ENCODE measurements at regions not wholly inside any gene's neighbourhood (a gene's known extent, or its start where the extent isn't known, plus 50 kb on each side); places are given as distances from the start of the nearest gene placed in this dataset.
"Not testable (repeated sequence)": the region's sequence is repeated elsewhere in the genome, so short reads cannot be mapped to it uniquely, and the experiment has no call there.

- no peak for DNase-seq (ENCODE audit: low read depth)
Observed at GRCh38 chr10:65142641-65143435, 1621.6 kb downstream of the REEP3 start.

DNA sequence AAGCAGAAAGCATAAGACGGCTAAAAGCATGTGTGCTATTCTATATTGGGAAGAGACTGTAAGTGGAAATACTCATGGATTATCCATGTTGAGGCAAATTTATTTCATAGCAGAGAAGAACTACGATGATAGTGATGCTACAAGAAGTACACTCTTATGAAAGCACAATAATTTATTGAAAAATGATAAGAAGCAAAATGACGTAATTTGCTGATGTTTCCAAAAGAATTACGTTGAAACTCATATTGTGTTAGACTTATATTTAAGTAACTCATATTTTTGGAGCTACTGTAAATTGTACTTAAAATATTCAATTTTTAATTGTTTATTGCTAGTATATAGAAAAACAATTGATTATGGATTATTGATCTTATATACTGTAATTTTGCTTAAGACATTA is 1622.5 kb downstream of the REEP3 start:
- no peak for DNase-seq (ENCODE audit: low read depth)

DNA sequence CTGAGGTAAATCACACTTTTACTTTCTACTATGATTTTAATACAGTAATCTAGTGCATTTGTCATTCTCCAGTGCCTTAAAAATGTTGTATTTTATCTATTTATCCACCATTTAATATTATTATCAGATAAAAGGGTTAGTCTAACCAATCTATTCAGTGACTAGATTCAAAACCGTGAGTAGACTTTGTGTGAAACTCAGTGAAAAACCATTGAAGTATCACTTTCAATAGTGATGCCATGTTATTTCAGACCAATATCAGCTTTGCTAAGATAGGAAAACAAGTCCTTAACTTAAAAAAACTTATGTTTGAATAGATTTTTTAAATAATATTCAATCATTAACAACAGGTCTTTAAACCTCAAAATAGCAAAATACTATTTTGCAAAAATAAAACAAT is 1628.7 kb downstream of the REEP3 start:
- no peak for DNase-seq (ENCODE audit: low read depth)

GRCh38 chr10:65166272-65166671 is 1645.1 kb downstream of the REEP3 start:
- DNase-seq (ENCODE audit: low read depth) = no peak

DNA sequence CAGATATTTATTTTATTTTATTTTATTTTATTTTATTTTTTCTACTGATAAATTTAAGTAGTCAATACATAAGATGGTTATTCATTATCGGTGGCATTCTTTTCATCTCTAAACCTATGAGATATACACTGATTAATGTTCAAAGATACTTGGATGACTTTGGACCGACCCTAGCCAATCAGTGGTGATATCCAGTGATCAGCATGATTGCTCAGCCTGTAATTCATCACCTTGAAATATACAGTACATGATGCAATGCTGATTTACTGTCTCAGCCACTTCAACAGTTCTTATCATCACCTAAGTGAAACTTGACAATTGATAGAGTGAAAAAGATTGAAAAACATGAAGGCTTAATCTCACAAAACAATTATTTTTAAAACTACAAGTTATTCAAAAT is 1651.0 kb downstream of the REEP3 start:
- DNase-seq (ENCODE audit: low read depth) = no peak

- no peak for DNase-seq (ENCODE audit: low read depth)
Observed at GRCh38 chr10:65176994-65177393, 1655.8 kb downstream of the REEP3 start.

- DNase-seq (ENCODE audit: low read depth) = no peak
Observed at GRCh38 chr10:65183236-65183635, 1662.0 kb downstream of the REEP3 start.

GRCh38 chr10:65186668-65187067 is 1665.5 kb downstream of the REEP3 start:
- not testable (repeated sequence) for DNase-seq (ENCODE audit: low read depth)

GRCh38 chr10:65194126-65194525 is 1672.9 kb downstream of the REEP3 start:
- no peak for DNase-seq (ENCODE audit: low read depth)

- DNase-seq (ENCODE audit: low read depth) = no peak
Observed at GRCh38 chr10:65194555-65194954, 1673.4 kb downstream of the REEP3 start.

DNA sequence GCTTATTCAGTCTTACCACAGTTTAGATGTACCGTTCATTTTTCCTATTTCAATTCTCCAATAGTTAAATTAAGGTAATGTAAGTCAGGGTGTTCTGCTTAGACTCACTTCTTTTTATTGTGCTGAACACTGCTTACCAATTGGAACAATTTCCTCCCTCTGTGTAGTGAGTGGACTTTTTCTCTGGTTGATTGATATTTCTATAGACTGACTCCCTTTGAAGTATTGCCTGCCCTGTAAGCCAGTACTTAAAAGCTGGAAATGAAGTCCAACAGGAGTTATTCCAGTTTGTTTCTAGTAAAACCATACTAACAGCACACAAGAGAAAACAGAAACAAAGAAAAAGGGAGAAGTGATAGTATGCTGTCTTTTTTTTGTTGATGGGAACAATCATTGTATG is 1674.9 kb downstream of the REEP3 start:
- no peak for DNase-seq (ENCODE audit: low read depth)

DNA sequence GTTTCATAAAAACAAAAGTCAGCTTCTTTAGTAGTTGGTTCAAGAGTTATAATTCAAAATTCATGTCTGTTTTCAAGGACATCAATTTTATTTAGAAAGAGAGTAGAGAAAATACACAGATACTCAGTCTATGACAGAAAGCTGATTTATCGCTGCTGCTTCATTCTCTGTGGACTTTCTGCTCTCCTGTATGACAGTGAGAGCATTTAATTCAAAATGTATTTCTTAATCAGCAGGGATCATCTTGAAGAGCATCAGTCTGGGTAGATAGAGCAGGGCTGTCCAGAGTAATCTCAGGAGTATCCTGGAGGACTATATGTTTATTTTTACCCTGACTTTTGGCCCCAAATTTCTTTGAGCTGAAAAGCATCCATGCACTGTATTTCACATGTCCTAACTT is 1676.7 kb downstream of the REEP3 start:
- DNase-seq (ENCODE audit: low read depth) = no peak

- DNase-seq (ENCODE audit: low read depth) = no peak
Observed at GRCh38 chr10:65201491-65201890, 1680.3 kb downstream of the REEP3 start.

DNA sequence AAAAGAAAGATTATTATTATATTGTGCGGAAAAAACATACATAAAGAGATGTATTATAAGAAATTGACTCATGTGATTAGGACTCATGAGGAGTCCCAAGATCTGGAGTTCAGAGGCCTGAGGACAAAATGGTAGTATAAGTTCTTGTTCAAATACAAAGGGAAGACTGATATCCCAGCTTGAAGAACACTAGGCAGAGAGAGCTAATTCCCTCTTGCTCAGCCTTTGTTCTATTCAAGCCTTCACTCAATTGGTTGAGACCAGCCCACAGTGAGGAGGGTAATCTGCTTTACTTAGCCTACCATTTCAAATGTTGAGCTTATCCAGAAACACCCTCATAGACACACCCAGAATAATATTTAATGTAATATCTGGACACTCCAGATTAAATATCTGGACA is 1683.8 kb downstream of the REEP3 start:
- DNase-seq (ENCODE audit: low read depth) = no peak

GRCh38 chr10:65213170-65213569 is 1692.0 kb downstream of the REEP3 start:
- DNase-seq (ENCODE audit: low read depth) = no peak

DNA sequence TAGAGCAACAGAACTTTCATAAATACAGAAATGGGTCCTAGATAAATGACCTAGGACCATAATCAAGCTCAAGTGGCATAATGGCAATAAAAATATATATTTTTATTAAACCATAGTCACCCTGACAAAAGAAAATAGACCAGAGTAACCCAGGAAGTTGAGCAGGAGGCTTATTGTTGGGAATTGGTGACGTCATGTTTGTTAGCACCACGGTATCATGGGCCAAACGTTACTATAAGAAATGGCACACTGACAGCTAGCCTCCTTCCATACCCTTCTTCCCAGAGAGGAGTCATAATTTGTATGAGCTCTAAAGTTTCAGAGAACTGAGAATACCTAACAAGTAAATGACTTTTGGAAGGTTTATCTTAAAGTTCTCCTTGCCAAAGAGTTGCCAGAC is 1698.2 kb downstream of the REEP3 start:
- no peak for DNase-seq (ENCODE audit: low read depth)

DNA sequence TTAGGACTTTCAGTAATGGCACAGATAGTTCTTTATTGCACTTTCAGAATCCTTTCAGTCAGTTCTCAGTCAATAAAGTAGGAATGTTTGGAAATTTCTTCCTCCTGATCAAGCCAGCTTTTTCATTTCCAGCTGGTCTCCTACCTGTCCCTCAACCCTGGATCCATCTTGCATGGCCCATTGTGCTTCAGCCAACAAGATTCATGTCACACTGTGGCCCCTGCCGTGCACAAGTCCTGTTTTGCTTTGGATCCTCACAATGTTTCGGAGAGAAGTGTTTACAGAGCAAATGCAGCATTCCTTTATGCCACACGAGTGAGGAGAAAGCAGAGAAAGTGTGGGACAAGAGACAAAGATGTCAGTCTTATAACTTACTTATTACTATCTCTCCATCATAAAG is 1694.7 kb upstream of the LRRTM3 start:
- no peak for DNase-seq (ENCODE audit: low read depth)

- DNase-seq (ENCODE audit: low read depth) = no peak
Observed at GRCh38 chr10:65234261-65234660, 1691.6 kb upstream of the LRRTM3 start.

GRCh38 chr10:65235266-65235665 is 1690.6 kb upstream of the LRRTM3 start:
- DNase-seq (ENCODE audit: low read depth) = no peak

GRCh38 chr10:65235846-65236245 is 1690.0 kb upstream of the LRRTM3 start:
- DNase-seq (ENCODE audit: low read depth) = no peak

GRCh38 chr10:65265451-65265954 is 1660.3 kb upstream of the LRRTM3 start:
- DNase-seq (ENCODE audit: low read depth) = no peak

GRCh38 chr10:65269551-65269950 is 1656.3 kb upstream of the LRRTM3 start:
- DNase-seq (ENCODE audit: low read depth) = not testable (repeated sequence)

- no peak for DNase-seq (ENCODE audit: low read depth)
Observed at GRCh38 chr10:65270969-65271368, 1654.9 kb upstream of the LRRTM3 start.

DNA sequence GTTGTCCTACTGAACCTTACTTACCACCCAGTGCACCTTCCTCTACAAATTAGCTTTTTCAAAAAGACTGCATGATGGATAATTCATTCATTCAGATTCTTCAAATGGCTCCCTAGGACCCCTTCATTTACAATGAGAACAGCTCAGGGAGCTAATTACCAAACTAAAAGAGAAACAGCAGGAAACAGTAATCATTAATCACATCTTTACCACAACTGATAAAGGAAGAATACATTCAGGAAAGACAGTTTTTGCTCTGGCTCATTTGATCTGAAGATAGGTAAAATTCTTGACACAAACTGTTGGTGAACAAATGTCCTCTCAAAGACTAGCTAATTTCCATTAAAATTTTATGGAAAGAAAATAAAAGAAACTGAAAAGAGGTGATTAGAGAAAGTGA is 1652.7 kb upstream of the LRRTM3 start:
- no peak for DNase-seq (ENCODE audit: low read depth)
